ENCODE measurements at regions not wholly inside any gene's neighbourhood (a gene's known extent, or its start where the extent isn't known, plus 50 kb on each side); places are given as distances from the start of the nearest gene placed in this dataset.

GRCh38 chr2:4415810-4416413, 712.5 kb downstream of the DCDC2C start:
- CTCF ChIA-PET, result no interaction called here
- H3K9me3 Mint-ChIP-seq (ENCODE audit: unreplicated experiment), result no peaks in the 10 kb centered on the region
- no TSS peak for BruUV-seq (replicated peaks)
- no peak overlapping the region for H3K4me3 Mint-ChIP-seq (ENCODE audit: unreplicated experiment)
- no peak for DNase-seq (ENCODE audit: unreplicated experiment)
- intact Hi-C loops (cut with micrococcal nuclease), result no loop called here
- no peaks in the 10 kb centered on the region for H3K36me3 Mint-ChIP-seq (ENCODE audit: insufficient read depth, unreplicated experiment)
- POLR2A ChIA-PET, result interaction anchor here (0.7 to 2.2 kb wide), 2 partner anchors 10 to 21 kb away, joined by 6 to 8 read pairs; no protein-coding TSS in a partner anchor
- H3K27ac Mint-ChIP-seq (ENCODE audit: low read depth, unreplicated experiment), result no peak overlapping the region
- H3K27me3 Mint-ChIP-seq (ENCODE audit: insufficient read depth, unreplicated experiment), result no peaks in the 10 kb centered on the region
- TF ChIP-seq CTCF (IDR thresholded peaks at IDR 0.05; ENCODE audit: unreplicated experiment), result no peak
- no peaks in the 10 kb centered on the region for H3K4me1 Mint-ChIP-seq (ENCODE audit: insufficient read depth, unreplicated experiment)

GRCh38 chr2:4416431-4416830, 713.1 kb downstream of the DCDC2C start:
- TF ChIP-seq CTCF (IDR thresholded peaks at IDR 0.05; ENCODE audit: unreplicated experiment), result no peak
- DNase-seq (ENCODE audit: unreplicated experiment), result no peak
- no peak overlapping the region for H3K4me3 Mint-ChIP-seq (ENCODE audit: unreplicated experiment)
- BruUV-seq (replicated peaks), result no TSS peak
- ChIA-PET CTCF (no interaction called here), POLR2A (no interaction called here)
- H3K4me1 Mint-ChIP-seq (ENCODE audit: insufficient read depth, unreplicated experiment), result peaks cover under 1% of the 10 kb centered on the region
- intact Hi-C loops (cut with micrococcal nuclease), result no loop called here
- no peak overlapping the region for H3K27ac Mint-ChIP-seq (ENCODE audit: low read depth, unreplicated experiment)
- no peaks in the 10 kb centered on the region for H3K9me3 Mint-ChIP-seq (ENCODE audit: unreplicated experiment)
- H3K36me3 Mint-ChIP-seq (ENCODE audit: insufficient read depth, unreplicated experiment), result no peaks in the 10 kb centered on the region
- no peaks in the 10 kb centered on the region for H3K27me3 Mint-ChIP-seq (ENCODE audit: insufficient read depth, unreplicated experiment)

GRCh38 chr2:4417771-4418170, 714.4 kb downstream of the DCDC2C start:
- H3K4me1 Mint-ChIP-seq (ENCODE audit: insufficient read depth, unreplicated experiment), result peaks cover 9% of the 10 kb centered on the region
- no peak for DNase-seq (ENCODE audit: unreplicated experiment)
- H3K27me3 Mint-ChIP-seq (ENCODE audit: insufficient read depth, unreplicated experiment), result no peaks in the 10 kb centered on the region
- H3K27ac Mint-ChIP-seq (ENCODE audit: low read depth, unreplicated experiment), result no peak overlapping the region
- TF ChIP-seq CTCF (IDR thresholded peaks at IDR 0.05; ENCODE audit: unreplicated experiment), result no peak
- ChIA-PET CTCF (interaction anchor here (0.6 kb wide), 1 partner anchor 34 kb away, joined by 3 read pairs; no protein-coding TSS in a partner anchor), POLR2A (no interaction called here)
- BruUV-seq (replicated peaks), result no TSS peak
- intact Hi-C loops (cut with micrococcal nuclease), result no loop called here
- H3K36me3 Mint-ChIP-seq (ENCODE audit: insufficient read depth, unreplicated experiment), result no peaks in the 10 kb centered on the region
- H3K9me3 Mint-ChIP-seq (ENCODE audit: unreplicated experiment), result no peaks in the 10 kb centered on the region
- no peak overlapping the region for H3K4me3 Mint-ChIP-seq (ENCODE audit: unreplicated experiment)

- H3K4me1 Mint-ChIP-seq (ENCODE audit: insufficient read depth, unreplicated experiment), result peaks cover 10% of the 10 kb centered on the region
- POLR2A ChIA-PET, result interaction anchor here (0.5 kb wide), 1 partner anchor 383 kb away, joined by 3 read pairs; no protein-coding TSS in a partner anchor
- DNase-seq (ENCODE audit: unreplicated experiment), result no peak
- H3K27me3 Mint-ChIP-seq (ENCODE audit: insufficient read depth, unreplicated experiment), result no peaks in the 10 kb centered on the region
- no peak for TF ChIP-seq CTCF (IDR thresholded peaks at IDR 0.05; ENCODE audit: unreplicated experiment)
- H3K4me3 Mint-ChIP-seq (ENCODE audit: unreplicated experiment), result no peak overlapping the region
- no peak overlapping the region for H3K27ac Mint-ChIP-seq (ENCODE audit: low read depth, unreplicated experiment)
- CTCF ChIA-PET, result interaction anchor here (0.5 to 0.6 kb wide), 2 partner anchors 287 to 728 kb away, joined by 3 read pairs; no protein-coding TSS in a partner anchor
- BruUV-seq (replicated peaks), result no TSS peak
- H3K9me3 Mint-ChIP-seq (ENCODE audit: unreplicated experiment), result no peaks in the 10 kb centered on the region
- intact Hi-C loops (cut with micrococcal nuclease), result no loop called here
- H3K36me3 Mint-ChIP-seq (ENCODE audit: insufficient read depth, unreplicated experiment), result no peaks in the 10 kb centered on the region
Observed at GRCh38 chr2:4420032-4420431, 716.7 kb downstream of the DCDC2C start.
